ENCODE measurements at regions not wholly inside any gene's neighbourhood (a gene's known extent, or its start where the extent isn't known, plus 50 kb on each side); places are given as distances from the start of the nearest gene placed in this dataset.

GRCh38 chr13:44155422-44156293 lies 218.0 kb upstream of the SERP2 start:
- no peak for TF ChIP-seq CREB1 (IDR thresholded peaks at IDR 0.05)
- no peak for TF ChIP-seq SP1 (IDR thresholded peaks at IDR 0.05; ENCODE audit: low read depth, low read length)
- no peak for TF ChIP-seq CTCF (IDR thresholded peaks at IDR 0.05; ENCODE audit: control extremely low read depth in 1 of 3, insufficient read depth in 1 of 3, low read depth in 1 of 3, low read length in 3 of 3)
- no peak for TF ChIP-seq SUZ12 (IDR thresholded peaks at IDR 0.05; ENCODE audit: low read length)
- no peak for TF ChIP-seq BRCA1 (IDR thresholded peaks at IDR 0.05; ENCODE audit: low read depth, low read length)
- no peak for TF ChIP-seq EGR1 (IDR thresholded peaks at IDR 0.05; ENCODE audit: borderline replicate concordance, low read depth, low read length)
- no peak for TF ChIP-seq TBP (IDR thresholded peaks at IDR 0.05; ENCODE audit: low read depth, low read length)
- TF ChIP-seq RAD21 (IDR thresholded peaks at IDR 0.05 in 1 of 2, conservative IDR thresholded peaks at IDR 0.05 in 1 of 2; ENCODE audit: low read depth in 2 of 2, low read length in 2 of 2), result no peak
